ENCODE measurements at regions not wholly inside any gene's neighbourhood (a gene's known extent, or its start where the extent isn't known, plus 50 kb on each side); places are given as distances from the start of the nearest gene placed in this dataset.

DNA sequence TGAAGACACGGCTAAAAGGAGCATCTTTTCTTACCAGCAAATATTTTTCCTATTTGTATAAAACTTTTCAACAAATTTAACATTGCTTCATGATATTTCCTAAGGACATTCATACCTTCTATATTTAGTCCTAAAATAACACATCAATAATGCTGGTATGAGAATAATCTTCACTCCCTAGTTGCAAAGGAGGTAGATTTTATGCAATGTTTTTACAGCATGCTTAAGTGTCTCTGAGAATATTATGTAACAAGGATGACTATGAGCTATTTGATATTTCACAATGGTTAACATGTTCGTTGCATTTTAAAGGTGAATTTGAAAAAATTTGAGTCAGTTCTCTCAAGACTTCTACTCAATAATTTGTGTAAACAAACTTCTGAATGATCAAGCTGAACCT lies 506.7 kb downstream of the NUP35 start:
- no peaks in the 10 kb centered on the region for H3K4me1 Mint-ChIP-seq (ENCODE audit: low read depth)
- H3K27ac Mint-ChIP-seq = no peak overlapping the region
- H3K36me3 Mint-ChIP-seq (ENCODE audit: low read depth) = no peaks in the 10 kb centered on the region
- H3K4me3 Mint-ChIP-seq = no peak overlapping the region
- no peaks in the 10 kb centered on the region for H3K9me3 Mint-ChIP-seq
- H3K27me3 Mint-ChIP-seq = no peaks in the 10 kb centered on the region

GRCh38 chr2:183656121-183656520 lies 531.9 kb downstream of the NUP35 start:
- H3K9me3 Mint-ChIP-seq = peaks cover 12% of the 10 kb centered on the region
- no peaks in the 10 kb centered on the region for H3K36me3 Mint-ChIP-seq (ENCODE audit: low read depth)

GRCh38 chr2:183665425-183665824 lies 541.2 kb downstream of the NUP35 start:
- no peaks in the 10 kb centered on the region for H3K4me1 Mint-ChIP-seq (ENCODE audit: low read depth)
- no peak overlapping the region for H3K27ac Mint-ChIP-seq
- no peaks in the 10 kb centered on the region for H3K36me3 Mint-ChIP-seq (ENCODE audit: low read depth)
- H3K9me3 Mint-ChIP-seq = peaks cover 8% of the 10 kb centered on the region
- no peak overlapping the region for H3K4me3 Mint-ChIP-seq
- H3K27me3 Mint-ChIP-seq = no peaks in the 10 kb centered on the region

More at GRCh38 chr2:183656121-183656520, 531.9 kb downstream of the NUP35 start:
- Mint-ChIP-seq H3K27me3 (no peaks in the 10 kb centered on the region), H3K4me1 (ENCODE audit: low read depth) (no peaks in the 10 kb centered on the region), H3K4me3 (no peak overlapping the region), H3K27ac (no peak overlapping the region)

GRCh38 chr2:183666031-183666430 lies 541.8 kb downstream of the NUP35 start:
- peaks cover 8% of the 10 kb centered on the region for H3K9me3 Mint-ChIP-seq
- H3K27ac Mint-ChIP-seq = no peak overlapping the region
- H3K4me3 Mint-ChIP-seq = no peak overlapping the region
- no peaks in the 10 kb centered on the region for H3K36me3 Mint-ChIP-seq (ENCODE audit: low read depth)
- H3K27me3 Mint-ChIP-seq = no peaks in the 10 kb centered on the region
- no peaks in the 10 kb centered on the region for H3K4me1 Mint-ChIP-seq (ENCODE audit: low read depth)

DNA sequence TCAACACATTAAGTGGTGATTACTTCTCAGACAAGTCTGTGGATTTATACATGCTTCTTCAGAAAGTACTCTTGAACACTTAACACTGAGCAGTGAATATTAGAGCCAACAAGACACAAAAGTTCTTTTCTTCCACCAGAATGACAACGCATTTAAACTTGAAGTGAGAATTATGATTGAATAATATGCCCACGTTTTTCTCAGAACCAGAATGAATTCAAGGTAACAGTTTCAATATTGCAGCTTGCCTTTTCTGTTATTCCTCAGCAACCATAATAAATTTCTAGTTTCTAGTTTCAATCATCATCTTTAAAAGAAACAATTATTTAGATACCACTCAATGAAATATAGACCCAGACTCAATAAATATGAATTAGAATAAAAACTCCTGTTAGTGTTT lies 547.0 kb downstream of the NUP35 start:
- H3K4me1 Mint-ChIP-seq (ENCODE audit: low read depth) = no peaks in the 10 kb centered on the region
- H3K4me3 Mint-ChIP-seq = no peak overlapping the region
- no peaks in the 10 kb centered on the region for H3K36me3 Mint-ChIP-seq (ENCODE audit: low read depth)
- no peaks in the 10 kb centered on the region for H3K9me3 Mint-ChIP-seq
- no peak overlapping the region for H3K27ac Mint-ChIP-seq
- H3K27me3 Mint-ChIP-seq = no peaks in the 10 kb centered on the region

GRCh38 chr2:183678908-183679307 lies 554.7 kb downstream of the NUP35 start:
- Mint-ChIP-seq H3K9me3 (peaks cover 5% of the 10 kb centered on the region), H3K4me3 (no peak overlapping the region), H3K27me3 (no peaks in the 10 kb centered on the region), H3K27ac (no peak overlapping the region), H3K36me3 (ENCODE audit: low read depth) (no peaks in the 10 kb centered on the region), H3K4me1 (ENCODE audit: low read depth) (no peaks in the 10 kb centered on the region)

DNA sequence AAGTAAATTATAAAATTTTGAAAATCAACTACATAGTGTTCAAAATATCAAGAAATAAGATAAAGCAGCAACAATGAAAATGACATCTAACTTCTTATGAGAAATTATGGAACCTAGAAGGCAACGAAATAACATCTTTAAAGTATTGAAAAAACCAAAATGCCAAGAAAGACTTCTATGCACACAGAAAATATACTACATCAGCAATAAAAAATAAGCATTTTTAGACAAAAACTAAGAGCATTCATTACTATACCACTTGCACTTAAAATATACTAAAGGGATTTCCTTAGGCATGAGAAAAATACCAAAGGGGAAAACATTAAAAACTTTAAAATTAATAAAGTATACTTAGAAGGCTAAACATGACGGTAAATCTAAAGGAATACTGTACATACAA lies 556.3 kb downstream of the NUP35 start:
- no peaks in the 10 kb centered on the region for H3K27me3 Mint-ChIP-seq
- H3K9me3 Mint-ChIP-seq = peaks cover 8% of the 10 kb centered on the region
- no peaks in the 10 kb centered on the region for H3K4me1 Mint-ChIP-seq (ENCODE audit: low read depth)
- no peaks in the 10 kb centered on the region for H3K36me3 Mint-ChIP-seq (ENCODE audit: low read depth)
- H3K27ac Mint-ChIP-seq = no peak overlapping the region
- no peak overlapping the region for H3K4me3 Mint-ChIP-seq

DNA sequence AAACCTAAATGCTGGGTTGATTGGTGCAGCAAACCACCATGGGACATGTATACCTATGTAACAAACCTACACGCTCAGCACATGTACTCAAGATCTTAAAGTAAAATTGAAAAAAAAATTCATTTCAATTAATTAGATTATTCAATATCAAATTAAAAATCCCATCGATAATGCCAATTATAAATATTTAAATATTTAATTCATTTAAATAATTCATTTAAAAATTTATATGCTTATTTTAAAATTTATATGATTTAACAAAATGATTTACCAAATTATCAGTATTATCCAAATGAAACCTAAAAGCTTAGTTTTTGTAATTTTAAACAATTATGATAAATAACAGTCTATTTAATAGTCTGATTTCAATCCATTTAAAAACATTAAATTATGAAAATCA lies 560.4 kb downstream of the NUP35 start:
- peaks cover 15% of the 10 kb centered on the region for H3K9me3 Mint-ChIP-seq
- no peak overlapping the region for H3K4me3 Mint-ChIP-seq
- H3K36me3 Mint-ChIP-seq (ENCODE audit: low read depth) = no peaks in the 10 kb centered on the region
- no peaks in the 10 kb centered on the region for H3K4me1 Mint-ChIP-seq (ENCODE audit: low read depth)
- H3K27me3 Mint-ChIP-seq = no peaks in the 10 kb centered on the region
- no peak overlapping the region for H3K27ac Mint-ChIP-seq

GRCh38 chr2:183696028-183696427 lies 571.8 kb downstream of the NUP35 start:
- Mint-ChIP-seq H3K9me3 (peaks cover 12% of the 10 kb centered on the region), H3K4me3 (no peak overlapping the region)

DNA sequence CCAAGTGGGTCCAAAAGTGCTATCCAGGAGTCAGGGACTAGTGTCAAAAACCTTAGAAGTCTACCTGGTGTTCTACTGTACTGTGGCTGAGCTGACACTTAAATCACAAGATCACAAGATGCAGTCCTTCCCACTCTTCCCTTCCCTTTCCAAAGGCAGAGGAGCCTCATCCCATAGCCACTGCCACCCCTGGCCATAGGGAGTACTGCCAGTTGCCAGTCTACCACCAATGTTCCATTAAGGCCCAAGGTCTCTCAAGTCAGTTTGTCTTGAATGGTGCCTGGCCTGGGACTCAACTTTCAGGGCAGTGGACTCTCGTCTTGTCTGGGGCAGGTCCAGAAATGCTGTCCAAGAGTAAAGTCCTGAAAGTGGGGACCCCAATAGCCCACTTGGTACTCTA lies 585.6 kb downstream of the NUP35 start:
- Mint-ChIP-seq H3K27me3 (no peaks in the 10 kb centered on the region), H3K4me1 (ENCODE audit: low read depth) (no peaks in the 10 kb centered on the region), H3K9me3 (peaks cover 9% of the 10 kb centered on the region), H3K36me3 (ENCODE audit: low read depth) (no peaks in the 10 kb centered on the region), H3K4me3 (no peak overlapping the region), H3K27ac (no peak overlapping the region)

More at GRCh38 chr2:183696028-183696427, 571.8 kb downstream of the NUP35 start:
- Mint-ChIP-seq H3K27me3 (no peaks in the 10 kb centered on the region), H3K27ac (no peak overlapping the region), H3K36me3 (ENCODE audit: low read depth) (no peaks in the 10 kb centered on the region), H3K4me1 (ENCODE audit: low read depth) (no peaks in the 10 kb centered on the region)

DNA sequence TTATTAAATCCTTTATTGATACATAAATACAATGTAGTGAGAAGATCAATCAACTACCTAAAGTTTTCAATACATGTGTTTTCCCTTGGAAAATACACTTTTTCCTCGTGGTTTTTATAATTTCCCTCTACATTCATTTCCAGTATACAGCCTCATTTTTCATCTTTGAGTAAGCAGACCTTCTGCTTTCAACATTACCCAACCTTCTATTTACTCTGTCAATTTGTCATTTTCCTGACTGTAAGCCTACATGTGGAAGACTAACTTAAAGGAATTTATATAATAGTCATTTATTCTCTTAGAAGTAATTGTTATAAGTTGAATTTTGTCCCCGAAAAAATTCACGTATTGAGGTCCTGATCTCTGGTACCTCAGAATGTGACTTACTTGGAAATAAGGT lies 594.0 kb downstream of the NUP35 start:
- Mint-ChIP-seq H3K9me3 (no peaks in the 10 kb centered on the region), H3K27me3 (no peaks in the 10 kb centered on the region), H3K4me3 (no peak overlapping the region), H3K27ac (no peak overlapping the region), H3K36me3 (ENCODE audit: low read depth) (no peaks in the 10 kb centered on the region), H3K4me1 (ENCODE audit: low read depth) (no peaks in the 10 kb centered on the region)

DNA sequence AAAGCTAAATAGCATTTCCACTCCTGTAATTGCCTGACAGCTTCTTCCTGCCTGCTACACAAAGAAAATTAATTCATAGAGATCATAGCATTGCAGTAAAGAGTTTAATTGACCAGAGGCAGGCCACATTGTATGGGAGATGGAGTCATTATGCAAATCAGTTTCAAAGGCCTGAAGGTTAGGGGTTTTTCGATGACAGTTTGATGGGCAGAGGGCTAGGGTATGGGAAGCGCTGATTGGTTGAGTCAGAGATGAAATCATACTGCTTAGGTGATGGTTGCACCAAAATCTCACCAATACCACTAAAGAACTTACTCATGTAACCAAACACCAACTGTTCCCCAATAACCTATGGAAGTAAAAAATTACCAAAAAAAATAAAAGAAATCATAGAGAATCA lies 599.0 kb downstream of the NUP35 start:
- no peaks in the 10 kb centered on the region for H3K4me1 Mint-ChIP-seq (ENCODE audit: low read depth)
- H3K27me3 Mint-ChIP-seq = no peaks in the 10 kb centered on the region
- H3K27ac Mint-ChIP-seq = no peak overlapping the region
- no peaks in the 10 kb centered on the region for H3K9me3 Mint-ChIP-seq
- no peaks in the 10 kb centered on the region for H3K36me3 Mint-ChIP-seq (ENCODE audit: low read depth)
- H3K4me3 Mint-ChIP-seq = no peak overlapping the region

- H3K4me3 Mint-ChIP-seq = no peak overlapping the region
- no peaks in the 10 kb centered on the region for H3K36me3 Mint-ChIP-seq (ENCODE audit: low read depth)
- H3K27me3 Mint-ChIP-seq = no peaks in the 10 kb centered on the region
- no peaks in the 10 kb centered on the region for H3K4me1 Mint-ChIP-seq (ENCODE audit: low read depth)
- peaks cover 12% of the 10 kb centered on the region for H3K9me3 Mint-ChIP-seq
- H3K27ac Mint-ChIP-seq = no peak overlapping the region
Measured at GRCh38 chr2:183729380-183729779, 605.1 kb downstream of the NUP35 start.

GRCh38 chr2:183740241-183740640 lies 616.0 kb downstream of the NUP35 start:
- Mint-ChIP-seq H3K27me3 (no peaks in the 10 kb centered on the region), H3K9me3 (peaks cover 8% of the 10 kb centered on the region), H3K4me3 (no peak overlapping the region), H3K27ac (no peak overlapping the region), H3K4me1 (ENCODE audit: low read depth) (no peaks in the 10 kb centered on the region), H3K36me3 (ENCODE audit: low read depth) (no peaks in the 10 kb centered on the region)

GRCh38 chr2:183752571-183752970 lies 628.3 kb downstream of the NUP35 start:
- Mint-ChIP-seq H3K36me3 (ENCODE audit: low read depth) (no peaks in the 10 kb centered on the region), H3K4me3 (no peak overlapping the region), H3K4me1 (ENCODE audit: low read depth) (no peaks in the 10 kb centered on the region), H3K27ac (no peak overlapping the region), H3K27me3 (no peaks in the 10 kb centered on the region), H3K9me3 (peaks cover 22% of the 10 kb centered on the region)

- Mint-ChIP-seq H3K27ac (no peak overlapping the region), H3K36me3 (ENCODE audit: low read depth) (no peaks in the 10 kb centered on the region), H3K27me3 (no peaks in the 10 kb centered on the region), H3K4me1 (ENCODE audit: low read depth) (no peaks in the 10 kb centered on the region), H3K4me3 (no peak overlapping the region), H3K9me3 (peaks cover 9% of the 10 kb centered on the region)
Measured at GRCh38 chr2:183759033-183759432, 634.8 kb downstream of the NUP35 start.

Measured in stimulated activated naive CD8-positive, alpha-beta T cell treated with anti-CD3 and anti-CD28 coated beads, Interleukin-15, Interleukin-2, amounts not matched to agents 100 ng/mL and 50 ng/mL, for 24 hours (primary cell).